Gastroesophageal sphincter (tissue), 4 donors: ENCODE measurements at regions not wholly inside any gene's neighbourhood (a gene's known extent, or its start where the extent isn't known, plus 50 kb on each side); places are given as distances from the start of the nearest gene placed in this dataset.
A peak's percentile ranks its signal among the peaks of the same experiment; 100 is the strongest.

Source experiments
- ATAC-seq: fragments of 150-250 bp; one replicate; pipeline ENCODE4 v1.9.1; 2016; ENCODE audit warnings: mild to moderate bottlenecking, moderate library complexity
- H3K27ac ChIP-seq, 4 donors: fragments of 200-600 bp; sonication (generic) in 3 of 4; 1 replicate in 3 of 4; 2 replicates in 1 of 4; pipeline ENCODE4 v1.5.1; 2016 to 2019
- H3K27me3 ChIP-seq: fragments of 200-600 bp; sonication (generic); one replicate; pipeline ENCODE4 v1.5.1; 2019
- H3K36me3 ChIP-seq, 2 donors: fragments of 200-600 bp; sonication (generic); one replicate each; pipeline ENCODE4 v1.5.1; 2019; ENCODE audit warnings: control low read depth in 1 of 2
- H3K4me1 ChIP-seq, 3 donors: fragments of 200-600 bp; sonication (generic); 1 replicate in 2 of 3; 2 replicates in 1 of 3; pipeline ENCODE4 v1.5.1; 2016 to 2019; ENCODE audit warnings: control low read depth in 2 of 3
- H3K4me3 ChIP-seq, 2 donors: fragments of 200-600 bp; sonication (generic); one replicate each; pipeline ENCODE4 v1.5.1; 2019; ENCODE audit warnings: mild to moderate bottlenecking in 1 of 2, moderate library complexity in 1 of 2
- H3K9me3 ChIP-seq, 3 donors: fragments of 200-600 bp; sonication (generic); one replicate each; pipeline ENCODE4 v1.5.1; 2017 to 2019; ENCODE audit warnings: control low read depth in 2 of 3
- EP300 ChIP-seq: sonication (generic); formaldehyde crosslinking; IDR thresholded peaks from one replicate; pipeline ENCODE4 v1.6.1; 2017; ENCODE audit warnings: antibody characterized with exemption, mild to moderate bottlenecking
- POLR2A ChIP-seq, 2 donors: fragments of 450-650 bp; IDR thresholded peaks; one replicate each; pipeline ENCODE4 v1.6.1; 2017; ENCODE audit warnings: antibody characterized with exemption in 2 of 2, mild to moderate bottlenecking in 2 of 2, moderate library complexity in 1 of 2
- POLR2AphosphoS5 ChIP-seq: sonication (generic); formaldehyde crosslinking; IDR thresholded peaks from one replicate; pipeline ENCODE4 v1.6.1; 2017; ENCODE audit warnings: antibody characterized with exemption
- WGBS, 2 donors: methylation state at CpG; one replicate each; pipeline ENCODE4 v1.1.5; 2018; ENCODE audit warnings: low coverage in 1 of 2; 5-methylcytosine and 5-hydroxymethylcytosine counted together
- TF ChIP-seq, protein P1 (sequence below), 4 experiments: fragments of 200-600 bp in 2 of 4; fragments of 450-650 bp in 2 of 4; sonication (generic) in 1 of 4; IDR thresholded peaks; one replicate each; pipeline ENCODE4 v1.5.1; 2017 to 2019; ENCODE audit warnings: antibody characterized with exemption in 4 of 4, mild to moderate bottlenecking in 2 of 4, moderate library complexity in 2 of 4

DNA sequence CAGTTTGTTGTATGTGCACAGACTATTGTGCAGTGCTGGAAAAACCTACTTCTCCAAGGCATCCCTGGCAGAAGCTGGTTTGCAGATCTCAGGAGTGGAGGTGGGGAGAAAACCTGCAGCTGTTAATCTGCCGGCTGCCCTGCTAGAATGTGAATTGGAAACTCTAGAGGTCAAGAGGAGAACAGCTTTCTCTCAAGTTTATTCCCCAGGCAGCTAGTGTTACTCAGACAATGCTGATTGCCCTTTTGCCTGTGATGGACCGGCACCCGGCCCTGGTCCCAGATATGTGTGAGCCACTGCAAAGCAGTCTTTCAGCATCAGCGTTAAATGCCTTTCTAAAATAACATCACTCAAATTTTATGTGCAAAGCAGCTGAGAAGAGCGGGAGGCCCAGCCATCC lies 129.7 kb upstream of the TPM1 start:
- ATAC-seq = no peak
- Histone ChIP-seq H3K27ac (peak overlapping the region in 3 of 4 donors; percentile 7 to 41 (median 32)), H3K27me3 (no peaks in the 10 kb centered on the region), H3K4me3 (no peak overlapping the region), H3K4me1 (peaks cover 0 to 15% (median 7%) of the 10 kb centered on the region in 3 donors), H3K9me3 (no peaks in the 10 kb centered on the region), H3K36me3 (no peaks in the 10 kb centered on the region)
- WGBS, 2 donors = 40 to 76% methylated on average over 3 to 5 of the region's 5 CpGs
- TF ChIP-seq POLR2A (IDR thresholded peaks at IDR 0.05) = no peak
- TF ChIP-seq, protein P1, sequence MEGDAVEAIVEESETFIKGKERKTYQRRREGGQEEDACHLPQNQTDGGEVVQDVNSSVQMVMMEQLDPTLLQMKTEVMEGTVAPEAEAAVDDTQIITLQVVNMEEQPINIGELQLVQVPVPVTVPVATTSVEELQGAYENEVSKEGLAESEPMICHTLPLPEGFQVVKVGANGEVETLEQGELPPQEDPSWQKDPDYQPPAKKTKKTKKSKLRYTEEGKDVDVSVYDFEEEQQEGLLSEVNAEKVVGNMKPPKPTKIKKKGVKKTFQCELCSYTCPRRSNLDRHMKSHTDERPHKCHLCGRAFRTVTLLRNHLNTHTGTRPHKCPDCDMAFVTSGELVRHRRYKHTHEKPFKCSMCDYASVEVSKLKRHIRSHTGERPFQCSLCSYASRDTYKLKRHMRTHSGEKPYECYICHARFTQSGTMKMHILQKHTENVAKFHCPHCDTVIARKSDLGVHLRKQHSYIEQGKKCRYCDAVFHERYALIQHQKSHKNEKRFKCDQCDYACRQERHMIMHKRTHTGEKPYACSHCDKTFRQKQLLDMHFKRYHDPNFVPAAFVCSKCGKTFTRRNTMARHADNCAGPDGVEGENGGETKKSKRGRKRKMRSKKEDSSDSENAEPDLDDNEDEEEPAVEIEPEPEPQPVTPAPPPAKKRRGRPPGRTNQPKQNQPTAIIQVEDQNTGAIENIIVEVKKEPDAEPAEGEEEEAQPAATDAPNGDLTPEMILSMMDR (IDR thresholded peaks at IDR 0.05) = peak in 1 of 4 experiments; percentile 21
- no peak for TF ChIP-seq POLR2AphosphoS5

DNA sequence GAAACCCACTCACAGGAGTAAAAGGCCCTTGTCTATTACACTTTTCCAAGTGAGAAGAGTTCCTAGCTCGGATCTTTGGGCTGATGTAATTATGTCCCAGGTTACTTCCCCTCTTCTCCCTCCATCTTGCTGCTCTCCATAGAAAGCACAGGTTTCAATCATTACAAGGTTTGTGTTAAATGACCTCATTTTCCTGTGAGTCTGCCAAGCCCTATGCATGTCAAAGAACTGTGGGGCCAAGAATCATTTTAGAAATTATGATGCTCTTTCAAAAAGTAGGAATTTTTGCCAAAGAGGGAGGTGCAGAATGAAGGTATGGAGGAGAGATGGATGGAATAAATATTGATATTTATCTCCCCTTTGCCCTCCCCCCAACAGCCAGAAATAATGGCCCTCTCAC lies 129.3 kb upstream of the TPM1 start:
- 56% methylated on average over 1 of the region's 1 CpG; no CpG with 5 or more reads in 1 of the 2 donors for WGBS, 2 donors
- Histone ChIP-seq H3K36me3 (no peaks in the 10 kb centered on the region), H3K4me1 (peaks cover 0 to 11% (median 3%) of the 10 kb centered on the region in 3 donors), H3K9me3 (no peaks in the 10 kb centered on the region), H3K4me3 (no peak overlapping the region), H3K27ac (peak overlapping the region in 3 of 4 donors; percentile 7 to 41 (median 32)), H3K27me3 (no peaks in the 10 kb centered on the region)
- no peak for ATAC-seq
- TF ChIP-seq POLR2AphosphoS5 = no peak
- no peak for TF ChIP-seq EP300
- TF ChIP-seq, protein P1 (IDR thresholded peaks at IDR 0.05) = no peak
- TF ChIP-seq POLR2A (IDR thresholded peaks at IDR 0.05) = no peak

DNA sequence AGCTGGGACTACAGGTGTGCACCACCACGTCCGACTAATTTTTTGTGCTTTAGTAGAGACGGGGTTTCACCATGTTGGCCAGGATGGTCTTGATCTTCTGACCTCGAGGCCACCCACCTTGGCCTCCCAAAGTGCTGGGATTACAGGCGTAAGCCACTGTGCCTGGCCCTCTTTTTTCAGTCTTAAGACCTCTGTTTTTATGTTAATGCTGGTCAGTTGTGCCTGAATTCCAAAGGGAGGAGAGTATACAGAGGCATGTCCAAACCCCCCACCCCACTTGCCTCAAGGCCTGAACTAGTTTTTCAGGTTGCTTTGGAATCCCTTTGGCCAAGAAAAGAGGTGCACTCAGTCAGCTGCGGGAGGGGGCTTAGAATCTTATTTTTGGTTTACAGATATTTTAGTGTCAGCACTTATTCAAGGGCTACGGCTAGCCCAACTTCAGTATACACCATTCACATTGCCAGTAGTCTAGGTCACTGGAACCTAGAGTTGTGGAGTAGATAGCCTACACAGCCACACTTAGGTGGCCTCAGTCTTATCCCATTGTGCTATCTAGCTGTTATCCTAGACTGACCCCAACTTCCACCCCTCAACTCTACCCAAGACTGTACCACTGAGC lies 128.0 kb upstream of the TPM1 start:
- H3K4me3 ChIP-seq = no peak overlapping the region
- H3K27ac ChIP-seq = no peak overlapping the region
- TF ChIP-seq, protein P1 (IDR thresholded peaks at IDR 0.05) = no peak
- TF ChIP-seq POLR2AphosphoS5 = no peak
- H3K9me3 ChIP-seq = no peaks in the 10 kb centered on the region
- no peak for ATAC-seq
- no peaks in the 10 kb centered on the region for H3K36me3 ChIP-seq
- WGBS, 2 donors = 90 to 100% methylated on average over 1 to 5 of the region's 7 CpGs
- no peaks in the 10 kb centered on the region for H3K27me3 ChIP-seq
- H3K4me1 ChIP-seq = peaks cover 0 to 11% (median 3%) of the 10 kb centered on the region in 3 donors

DNA sequence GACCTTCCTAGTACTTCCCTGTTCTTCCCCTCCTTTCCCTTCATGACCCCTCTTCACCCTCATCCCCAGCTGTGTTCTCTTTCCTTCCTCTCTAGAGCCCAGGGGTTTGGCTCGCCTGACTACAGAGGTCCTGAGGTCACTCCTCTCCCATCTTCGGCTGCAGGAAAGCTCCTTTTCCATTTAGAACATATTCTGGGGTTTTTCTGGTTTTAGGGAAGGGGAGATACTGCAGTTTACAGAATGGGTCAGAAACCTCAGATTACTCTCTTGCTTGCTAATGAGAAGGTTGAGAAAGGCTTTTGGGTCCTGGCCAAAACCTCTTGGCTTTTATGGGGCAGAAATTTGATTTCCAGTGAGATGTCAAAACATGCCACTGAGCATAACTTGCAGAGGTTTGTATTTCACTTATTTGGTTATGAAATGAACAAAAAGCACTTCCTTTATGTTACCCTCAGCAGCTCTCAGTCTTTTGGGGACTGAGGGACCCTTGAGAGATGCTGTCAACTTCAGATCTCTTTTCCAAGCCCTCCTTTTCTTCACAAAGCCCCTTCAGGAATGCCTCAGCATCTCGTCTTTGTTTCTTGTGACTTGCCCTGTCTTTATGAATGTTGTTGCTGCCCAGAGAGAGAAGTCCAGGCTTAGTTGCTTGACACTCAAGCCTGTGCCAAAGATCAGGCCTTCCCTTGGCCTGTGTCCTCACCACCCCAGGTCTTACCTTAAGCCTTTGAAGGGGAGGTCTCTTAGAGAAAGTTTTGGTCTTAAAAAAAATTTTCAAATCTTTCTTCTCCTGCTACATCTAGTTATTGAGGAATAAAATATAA lies 121.7 kb upstream of the TPM1 start:
- H3K36me3 ChIP-seq = no peaks in the 10 kb centered on the region
- H3K27me3 ChIP-seq = no peaks in the 10 kb centered on the region
- TF ChIP-seq, protein P1 (IDR thresholded peaks at IDR 0.05) = no peak
- no peak for TF ChIP-seq POLR2AphosphoS5
- 49 to 80% methylated on average over 1 to 2 of the region's 3 CpGs for WGBS, 2 donors
- H3K9me3 ChIP-seq = no peaks in the 10 kb centered on the region
- peaks cover 7 to 34% (median 12%) of the 10 kb centered on the region in 3 donors for H3K4me1 ChIP-seq
- peak overlapping the region in 3 of 4 donors; percentile 8 to 68 (median 65) for H3K27ac ChIP-seq
- no peak overlapping the region for H3K4me3 ChIP-seq
- peak; percentile 78 for ATAC-seq

DNA sequence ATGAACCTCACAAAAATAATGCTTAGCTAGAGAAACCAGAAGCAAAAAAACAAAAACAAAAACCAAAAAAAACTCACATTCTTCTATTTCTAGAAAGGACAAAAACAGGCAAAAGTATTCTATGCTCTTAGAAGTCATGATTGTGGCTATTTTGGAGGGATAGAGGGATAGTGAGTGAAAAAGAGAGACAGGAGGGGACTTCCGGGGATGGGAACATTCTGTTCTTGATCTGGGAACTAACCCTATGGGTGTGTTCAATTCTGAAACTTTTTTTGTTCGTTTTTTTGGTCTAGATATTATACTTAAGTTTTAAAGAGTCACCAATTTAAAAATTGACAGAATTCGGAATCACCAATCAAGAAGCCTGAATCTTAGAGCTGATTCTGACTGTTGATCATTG lies 120.0 kb upstream of the TPM1 start:
- Histone ChIP-seq H3K4me1 (peaks cover 7 to 34% (median 12%) of the 10 kb centered on the region in 3 donors), H3K27ac (peak overlapping the region; percentile 36 to 68 (median 48)), H3K36me3 (no peaks in the 10 kb centered on the region), H3K4me3 (no peak overlapping the region), H3K9me3 (no peaks in the 10 kb centered on the region), H3K27me3 (no peaks in the 10 kb centered on the region)
- WGBS, 2 donors = 57% methylated on average over 3 of the region's 3 CpGs
- ATAC-seq = no peak
- TF ChIP-seq POLR2AphosphoS5 (no peak), EP300 (no peak), POLR2A (IDR thresholded peaks at IDR 0.05) (no peak)
- TF ChIP-seq, protein P1 (IDR thresholded peaks at IDR 0.05) = no peak
